Esophagus squamous epithelium (tissue), 4 donors: ENCODE measurements at regions not wholly inside any gene's neighbourhood (a gene's known extent, or its start where the extent isn't known, plus 50 kb on each side); places are given as distances from the start of the nearest gene placed in this dataset.

Source experiments
- CTCF ChIP-seq, 6 experiments: fragments of 450-650 bp in 4 of 6; fragments of 200-600 bp in 2 of 6; sonication (generic) in 2 of 6; IDR thresholded peaks; one replicate each; pipeline ENCODE4 v1.5.1; 2016 to 2019; ENCODE audit warnings: antibody characterized with exemption in 6 of 6, mild to moderate bottlenecking in 4 of 6, moderate library complexity in 4 of 6
- POLR2A ChIP-seq, 4 donors: fragments of 450-650 bp; IDR thresholded peaks; one replicate each; pipeline ENCODE4 v1.6.1; 2017; ENCODE audit warnings: antibody characterized with exemption in 4 of 4, mild to moderate bottlenecking in 4 of 4, moderate library complexity in 3 of 4

DNA sequence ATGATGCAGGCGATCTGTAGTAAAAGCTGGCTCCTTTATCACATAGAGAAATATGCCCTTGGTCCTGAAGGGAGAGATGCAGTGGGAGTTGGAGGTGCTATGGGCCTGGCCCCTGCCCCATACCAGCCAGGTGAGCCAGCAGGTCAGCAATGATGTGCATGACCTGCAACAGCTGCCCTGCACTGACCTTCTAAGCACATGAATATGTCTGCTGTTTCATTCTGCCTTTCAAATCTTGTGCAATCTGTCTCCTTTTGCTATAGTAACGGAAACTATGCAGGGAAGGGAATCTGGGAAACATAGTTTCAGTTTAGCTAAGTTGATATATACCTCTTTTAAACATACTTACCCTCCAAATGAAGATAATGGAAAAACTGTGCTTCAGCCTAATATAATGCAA, 235.2 kb downstream of the TDRD15 start:
- TF ChIP-seq CTCF (IDR thresholded peaks at IDR 0.05) (no peak), POLR2A (IDR thresholded peaks at IDR 0.05) (no peak)
